Activated CD4-positive, alpha-beta memory T cell treated with anti-CD3 and anti-CD28 coated beads, Interleukin-2, amount 10 ng/mL, durations not matched to agents 7 days and 5 days (primary cell): ENCODE measurements at regions not wholly inside any gene's neighbourhood (a gene's known extent, or its start where the extent isn't known, plus 50 kb on each side); places are given as distances from the start of the nearest gene placed in this dataset.

Experiments
- CTCF ChIA-PET: fragments of 350-600 bp; sonication (Branson Sonifier 250); formaldehyde crosslinking; loops from one replicate; lab custom pipeline; 2021; ENCODE audit warnings: antibody characterized with exemption, inconsistent platforms; lab: Charles Lee
- POLR2A ChIA-PET: fragments of 350-600 bp; sonication (Branson Sonifier 250); formaldehyde crosslinking; loops from one replicate; lab custom pipeline; 2021; ENCODE audit warnings: antibody characterized with exemption; lab: Charles Lee
- DNase-seq: peaks from one replicate; pipeline ENCODE4 v3.0.0-alpha.2; 2020
- H3K27ac Mint-ChIP-seq: one replicate; pipeline ENCODE4 v1.8.0; 2021; ENCODE audit warnings: mild to moderate bottlenecking, mixed read lengths
- H3K27me3 Mint-ChIP-seq: one replicate; pipeline ENCODE4 v1.8.0; 2021; ENCODE audit warnings: mixed read lengths
- H3K36me3 Mint-ChIP-seq: one replicate; pipeline ENCODE4 v1.8.0; 2021; ENCODE audit warnings: low read depth, mixed read lengths
- H3K4me1 Mint-ChIP-seq: one replicate; pipeline ENCODE4 v1.8.0; 2021; ENCODE audit warnings: mixed read lengths
- H3K4me3 Mint-ChIP-seq: one replicate; pipeline ENCODE4 v1.8.0; 2021; ENCODE audit warnings: mild to moderate bottlenecking, mixed read lengths
- H3K9me3 Mint-ChIP-seq: one replicate; pipeline ENCODE4 v1.8.0; 2021; ENCODE audit warnings: mixed read lengths

DNA sequence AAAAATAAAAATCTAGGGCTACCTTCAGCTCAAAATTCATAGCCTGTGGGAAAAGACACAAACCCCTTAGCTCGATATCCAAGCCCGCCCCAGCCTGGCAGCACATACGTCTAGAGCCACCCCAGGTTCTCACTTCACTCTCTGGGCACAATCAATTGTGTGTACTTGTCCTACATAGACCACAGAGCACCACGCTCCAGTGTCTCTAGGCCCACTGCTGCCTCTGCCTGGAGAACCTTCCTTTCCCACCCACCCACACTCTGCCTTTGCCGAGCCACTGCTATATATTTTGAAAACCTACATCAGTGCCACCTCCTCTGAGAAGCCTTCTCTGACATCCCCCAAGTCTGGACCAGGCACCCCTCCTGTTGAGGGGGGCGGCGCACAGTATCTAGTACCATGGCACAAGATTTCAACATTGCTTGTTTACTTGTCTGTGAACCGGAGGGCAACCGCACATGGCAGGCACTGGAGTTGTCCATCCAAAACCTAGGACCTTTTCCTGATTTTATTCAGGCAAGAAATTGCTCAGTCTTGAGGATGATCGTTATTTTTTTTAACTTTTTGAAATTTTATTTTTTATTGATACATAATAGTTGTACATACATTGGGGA lies 141.5 kb downstream of the UNC5CL start:
- Mint-ChIP-seq H3K27me3 (peaks cover 2% of the 10 kb centered on the region), H3K36me3 (no peaks in the 10 kb centered on the region), H3K4me1 (no peaks in the 10 kb centered on the region), H3K9me3 (no peaks in the 10 kb centered on the region), H3K4me3 (no peak overlapping the region), H3K27ac (no peak overlapping the region)
- DNase-seq = no peak
- ChIA-PET CTCF (no interaction called here), POLR2A (no interaction called here)

DNA sequence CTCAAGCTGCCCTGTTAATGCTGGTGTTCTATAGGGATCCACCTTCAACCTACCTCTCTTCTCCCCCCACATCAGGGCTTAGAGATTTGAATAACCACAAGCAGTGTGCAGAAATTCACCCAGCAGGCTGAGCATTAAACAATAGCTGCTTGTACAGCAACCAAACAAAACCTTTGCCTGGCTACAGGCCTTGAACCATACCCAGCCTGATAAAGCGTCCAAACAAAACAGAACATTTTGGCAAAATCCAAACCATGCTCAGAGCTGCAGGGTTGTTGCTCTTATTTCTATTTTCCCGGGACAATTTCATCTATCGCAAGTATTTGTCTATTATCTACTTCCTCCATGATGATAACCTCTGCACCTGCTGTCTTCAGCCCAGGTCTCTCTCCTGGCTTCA lies 142.3 kb downstream of the UNC5CL start:
- H3K27ac Mint-ChIP-seq = no peak overlapping the region
- H3K9me3 Mint-ChIP-seq = no peaks in the 10 kb centered on the region
- ChIA-PET POLR2A (no interaction called here), CTCF (interaction anchor here (1.3 kb wide), 2 partner anchors 8 to 9 kb away, joined by 3 read pairs; no protein-coding TSS in a partner anchor)
- H3K27me3 Mint-ChIP-seq = peaks cover 2% of the 10 kb centered on the region
- DNase-seq = no peak
- no peaks in the 10 kb centered on the region for H3K36me3 Mint-ChIP-seq
- H3K4me1 Mint-ChIP-seq = no peaks in the 10 kb centered on the region
- H3K4me3 Mint-ChIP-seq = no peak overlapping the region

DNA sequence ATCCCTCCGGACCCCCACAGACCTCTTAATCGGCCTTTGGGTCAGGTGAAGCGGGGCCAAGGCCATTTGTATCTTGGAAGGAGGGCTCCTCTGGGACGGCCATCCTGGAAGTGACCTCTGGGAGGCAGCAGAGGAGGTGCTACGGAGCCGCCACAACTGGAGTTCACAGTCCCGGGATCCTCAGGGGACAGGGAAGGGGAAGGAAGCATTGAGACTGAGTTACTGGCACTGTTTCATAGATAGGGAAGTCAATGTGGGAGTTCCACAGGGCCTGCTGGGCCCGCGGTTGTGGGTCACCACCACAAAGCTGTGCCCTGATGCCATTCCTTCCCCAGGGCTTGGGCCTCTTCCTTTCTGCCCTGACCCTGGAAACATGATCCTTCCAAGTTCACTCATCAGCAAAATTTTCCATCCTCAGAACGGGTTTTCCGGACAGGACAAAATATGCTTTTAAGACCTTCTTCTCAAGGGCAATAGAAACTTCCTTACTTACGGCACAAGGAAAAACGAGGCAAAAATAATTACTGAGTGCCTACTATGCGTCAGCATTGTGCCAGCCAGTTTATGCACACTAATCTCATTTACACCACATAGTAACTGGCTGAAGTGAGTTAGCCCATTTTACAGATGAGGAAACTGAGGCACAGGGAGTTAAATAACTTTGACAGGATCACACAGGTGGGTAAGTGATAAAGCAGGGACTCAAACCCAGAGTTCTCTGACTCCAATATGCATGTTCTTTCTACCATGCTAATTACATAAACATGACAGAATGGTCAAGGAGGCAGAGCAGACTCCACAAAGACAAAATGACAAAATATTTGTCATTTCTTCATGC lies 143.8 kb downstream of the UNC5CL start:
- CTCF ChIA-PET = interaction anchor here (0.6 to 1.3 kb wide), 4 partner anchors 7 to 141 kb away, joined by 3 to 4 read pairs (median 3); no protein-coding TSS in a partner anchor
- H3K4me1 Mint-ChIP-seq = no peaks in the 10 kb centered on the region
- H3K9me3 Mint-ChIP-seq = no peaks in the 10 kb centered on the region
- POLR2A ChIA-PET = no interaction called here
- peaks cover 4% of the 10 kb centered on the region for H3K27me3 Mint-ChIP-seq
- no peak overlapping the region for H3K4me3 Mint-ChIP-seq
- no peaks in the 10 kb centered on the region for H3K36me3 Mint-ChIP-seq
- no peak for DNase-seq
- H3K27ac Mint-ChIP-seq = no peak overlapping the region

DNA sequence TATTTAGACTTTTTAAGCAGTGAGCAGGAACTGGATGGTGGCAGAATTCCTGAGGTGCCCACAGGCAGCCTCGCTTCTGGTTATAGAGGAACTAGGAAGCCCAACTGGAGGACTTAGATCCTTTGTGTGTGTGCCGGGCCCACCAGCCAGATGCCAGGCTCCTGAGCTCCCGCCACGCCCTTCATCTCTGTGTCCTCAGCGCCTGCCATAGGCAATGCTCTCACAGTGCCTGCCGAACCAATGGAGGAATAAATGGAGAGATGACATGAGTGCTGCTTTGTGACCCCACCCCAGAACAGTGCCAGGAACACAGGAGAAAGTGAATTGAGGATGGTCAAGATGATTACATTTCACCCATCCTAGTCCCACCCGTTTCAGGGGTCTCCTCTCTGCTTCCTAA lies 146.0 kb downstream of the UNC5CL start:
- ChIA-PET CTCF (no interaction called here), POLR2A (no interaction called here)
- peaks cover 5% of the 10 kb centered on the region for H3K27me3 Mint-ChIP-seq
- no peak overlapping the region for H3K27ac Mint-ChIP-seq
- no peak for DNase-seq
- H3K4me3 Mint-ChIP-seq = no peak overlapping the region
- no peaks in the 10 kb centered on the region for H3K4me1 Mint-ChIP-seq
- no peaks in the 10 kb centered on the region for H3K9me3 Mint-ChIP-seq
- H3K36me3 Mint-ChIP-seq = no peaks in the 10 kb centered on the region

DNA sequence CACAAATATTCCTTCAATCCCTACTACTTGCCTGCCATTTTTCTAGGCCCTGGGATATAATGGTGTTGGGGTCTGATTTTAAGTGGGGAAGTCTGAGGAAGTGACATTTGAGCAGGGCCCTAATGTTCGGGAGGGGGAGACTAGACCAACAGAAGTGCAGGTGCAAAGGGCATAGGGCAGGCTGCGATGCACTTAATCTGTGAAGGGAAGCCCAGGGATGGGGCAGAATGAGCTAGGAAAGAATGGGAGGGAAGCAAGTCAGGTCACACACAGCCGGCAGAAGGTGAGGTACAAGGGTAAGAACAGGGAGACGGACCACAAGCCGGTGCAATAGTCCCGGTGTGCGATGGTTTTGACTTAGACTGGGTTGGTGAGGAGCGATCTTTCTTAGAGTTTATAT lies 146.8 kb downstream of the UNC5CL start:
- Mint-ChIP-seq H3K36me3 (no peaks in the 10 kb centered on the region), H3K9me3 (no peaks in the 10 kb centered on the region), H3K4me3 (no peak overlapping the region), H3K27me3 (peaks cover 5% of the 10 kb centered on the region), H3K4me1 (no peaks in the 10 kb centered on the region), H3K27ac (no peak overlapping the region)
- ChIA-PET POLR2A (no interaction called here), CTCF (no interaction called here)
- DNase-seq = no peak

DNA sequence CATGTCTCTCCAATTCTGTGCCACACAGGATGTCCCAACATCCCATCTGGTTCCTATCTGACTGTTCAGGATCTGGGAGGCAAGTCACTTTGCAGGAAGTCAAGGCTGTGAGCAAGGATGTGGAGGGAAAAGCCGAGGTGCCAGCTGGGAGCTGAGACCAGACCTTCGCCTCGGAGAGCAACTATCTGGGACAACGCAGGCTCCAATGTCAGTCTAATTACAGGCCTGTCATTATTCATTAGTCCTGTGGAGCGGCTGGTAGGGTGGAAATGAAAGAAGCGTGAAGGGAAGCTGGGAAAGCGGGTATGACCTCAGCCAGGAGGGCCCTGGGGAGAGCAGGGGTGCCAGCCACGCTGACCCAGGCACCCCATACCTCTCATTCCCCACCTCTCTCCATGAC lies 147.3 kb downstream of the UNC5CL start:
- Mint-ChIP-seq H3K4me1 (no peaks in the 10 kb centered on the region), H3K9me3 (no peaks in the 10 kb centered on the region), H3K27ac (no peak overlapping the region), H3K4me3 (no peak overlapping the region), H3K27me3 (peaks cover 5% of the 10 kb centered on the region), H3K36me3 (no peaks in the 10 kb centered on the region)
- ChIA-PET POLR2A (no interaction called here), CTCF (no interaction called here)
- no peak for DNase-seq

DNA sequence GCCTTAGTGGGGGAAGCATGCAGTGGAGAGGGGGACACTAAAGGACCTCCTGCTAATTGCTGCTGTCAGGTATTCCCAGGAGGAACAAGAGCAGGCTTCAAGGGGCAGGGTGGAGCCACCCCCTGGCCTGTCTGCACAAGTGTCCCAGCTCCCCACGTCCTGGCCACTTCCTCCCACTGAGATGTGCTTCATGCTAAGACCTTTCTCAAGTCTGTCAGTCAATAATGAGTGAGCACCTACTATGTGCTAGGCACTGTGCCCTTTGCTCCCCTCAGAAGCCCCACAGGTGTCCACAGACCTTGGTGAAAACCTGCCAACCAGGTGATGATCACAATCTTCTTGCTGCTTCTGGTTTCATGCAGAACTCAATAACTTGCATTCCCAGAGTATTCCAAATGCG lies 147.9 kb downstream of the UNC5CL start:
- Mint-ChIP-seq H3K9me3 (no peaks in the 10 kb centered on the region), H3K27ac (no peak overlapping the region), H3K4me1 (no peaks in the 10 kb centered on the region), H3K36me3 (no peaks in the 10 kb centered on the region), H3K27me3 (peaks cover 5% of the 10 kb centered on the region), H3K4me3 (no peak overlapping the region)
- ChIA-PET CTCF (no interaction called here), POLR2A (no interaction called here)
- no peak for DNase-seq

DNA sequence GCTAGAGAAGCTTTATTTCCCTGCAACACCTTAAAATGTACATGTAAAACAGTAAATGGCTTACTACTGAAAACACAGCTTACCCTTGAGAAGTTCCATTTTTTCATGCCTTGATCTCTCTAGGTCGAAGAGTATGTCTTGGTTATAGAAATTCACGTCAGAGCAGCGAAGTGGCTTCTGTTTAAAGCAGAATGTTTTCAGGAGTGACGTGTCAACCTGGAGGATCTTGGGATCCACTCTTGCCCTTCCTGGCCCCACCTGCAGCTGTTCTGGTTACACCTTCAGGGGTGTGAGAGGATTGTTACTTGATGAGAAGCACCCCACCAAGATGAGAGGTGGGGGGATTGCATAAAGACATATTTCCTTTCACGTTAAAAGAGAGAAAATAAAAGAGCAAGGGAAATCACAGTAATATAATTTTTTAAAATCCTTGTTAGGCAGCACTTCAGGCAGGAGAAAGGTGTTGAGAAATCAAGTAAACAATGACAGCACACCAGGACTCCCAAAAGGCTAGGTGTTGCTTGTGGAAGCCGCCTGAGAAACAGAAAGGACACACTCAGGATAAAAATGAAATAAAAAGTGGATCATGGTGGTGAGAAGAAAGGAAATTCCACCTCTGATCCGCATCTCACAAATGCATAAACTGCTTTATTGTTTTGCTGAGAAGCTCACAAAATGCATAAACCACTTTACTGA lies 149.7 kb downstream of the UNC5CL start:
- Mint-ChIP-seq H3K27ac (no peak overlapping the region), H3K9me3 (no peaks in the 10 kb centered on the region), H3K4me1 (no peaks in the 10 kb centered on the region), H3K27me3 (peaks cover 5% of the 10 kb centered on the region), H3K36me3 (no peaks in the 10 kb centered on the region), H3K4me3 (no peak overlapping the region)
- POLR2A ChIA-PET = no interaction called here
- CTCF ChIA-PET = no interaction called here
- DNase-seq = no peak

DNA sequence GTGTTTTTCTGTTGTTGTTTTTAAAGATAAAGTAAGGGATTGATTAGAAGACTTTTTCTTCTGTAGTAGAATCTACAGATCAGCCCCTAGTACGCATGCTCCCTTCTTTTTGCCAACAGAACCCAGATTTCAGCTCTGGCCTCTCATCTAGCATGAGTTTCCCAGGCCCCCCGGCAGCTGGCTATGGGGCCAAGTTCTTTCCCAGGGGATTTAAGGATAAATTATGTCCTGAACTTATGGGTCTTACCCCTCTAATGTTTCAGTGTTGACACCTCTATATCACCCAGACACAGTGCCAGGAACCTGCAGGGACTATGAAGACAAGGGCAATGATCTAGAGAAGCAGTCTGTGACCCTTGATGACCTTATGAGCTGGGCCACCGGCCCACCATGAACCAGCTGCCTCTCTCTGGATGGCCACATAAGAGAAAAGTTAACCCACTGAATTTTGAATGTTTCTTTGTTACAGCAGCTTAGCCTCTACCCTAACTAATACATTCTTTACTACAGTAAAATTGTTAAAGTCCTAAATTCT lies 150.5 kb downstream of the UNC5CL start:
- DNase-seq = no peak
- Mint-ChIP-seq H3K4me3 (no peak overlapping the region), H3K27ac (no peak overlapping the region), H3K9me3 (no peaks in the 10 kb centered on the region), H3K27me3 (peaks cover 5% of the 10 kb centered on the region), H3K36me3 (no peaks in the 10 kb centered on the region), H3K4me1 (no peaks in the 10 kb centered on the region)
- CTCF ChIA-PET = interaction anchor here (1.5 kb wide), 1 partner anchor 7 kb away, joined by 3 read pairs; no protein-coding TSS in a partner anchor
- POLR2A ChIA-PET = no interaction called here

DNA sequence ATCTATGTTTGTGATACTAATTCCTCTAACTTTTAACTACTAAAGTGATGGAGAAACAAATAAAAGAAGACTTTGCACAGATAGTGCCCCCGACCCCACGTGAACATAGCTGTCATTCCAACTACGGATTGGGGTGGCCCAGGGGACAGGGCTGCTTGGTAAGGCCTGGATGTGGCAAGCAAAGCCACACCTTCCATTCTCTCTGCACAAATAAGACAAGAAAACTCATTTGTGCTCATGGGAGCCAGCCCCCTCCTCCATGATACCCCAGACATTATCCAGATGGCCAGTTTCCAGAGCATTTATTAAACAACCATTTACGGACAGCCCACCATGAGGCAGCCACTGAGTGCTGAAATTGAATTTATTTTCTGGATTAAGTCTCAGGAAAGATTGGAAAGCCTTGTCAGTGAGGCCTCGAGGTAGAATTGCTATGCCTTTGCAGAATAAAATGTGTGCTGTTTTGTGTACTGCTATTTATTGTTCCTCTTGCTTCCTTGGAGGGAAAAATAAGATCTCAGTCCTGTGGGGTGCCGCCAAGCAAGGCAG lies 151.2 kb downstream of the UNC5CL start:
- POLR2A ChIA-PET = no interaction called here
- H3K4me3 Mint-ChIP-seq = no peak overlapping the region
- CTCF ChIA-PET = interaction anchor here (1.5 kb wide), 1 partner anchor 8 kb away, joined by 3 read pairs; no protein-coding TSS in a partner anchor

DNA sequence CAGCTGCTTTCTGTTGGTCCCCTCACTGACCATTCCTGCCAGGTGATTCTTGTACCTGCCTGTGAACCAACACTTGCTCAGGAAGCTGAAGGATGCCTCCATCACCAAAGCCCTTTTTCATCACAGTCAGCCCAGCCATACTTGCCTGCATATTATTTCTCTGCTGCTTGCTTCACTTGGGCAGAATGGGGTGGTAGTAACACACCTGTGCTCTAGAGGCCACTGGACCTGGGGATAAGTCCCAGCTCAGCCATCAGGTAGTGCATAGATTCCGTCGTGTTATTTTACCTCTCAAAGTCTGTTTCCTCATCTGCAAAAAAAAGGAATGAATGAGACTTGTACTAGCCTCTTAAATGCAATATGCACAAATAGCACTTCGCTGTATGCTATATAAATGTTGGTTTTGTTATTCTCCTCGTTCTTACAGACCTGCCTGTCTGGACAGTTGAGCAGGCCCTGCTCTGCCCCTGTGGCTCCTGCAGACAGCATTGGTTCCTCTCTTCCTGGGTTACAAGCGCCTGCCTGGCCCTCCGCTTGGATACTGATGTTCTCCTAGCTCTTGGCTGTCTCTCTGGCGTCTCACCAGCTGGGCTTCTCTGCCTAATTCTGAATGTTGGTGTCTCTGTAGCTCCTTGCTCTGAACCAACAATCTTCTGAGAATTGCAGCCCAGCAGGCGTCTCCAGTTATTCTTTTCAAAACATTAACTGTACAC lies 151.8 kb downstream of the UNC5CL start:
- ChIA-PET POLR2A (no interaction called here), CTCF (interaction anchor here (1.5 kb wide), 1 partner anchor 9 kb away, joined by 3 read pairs; no protein-coding TSS in a partner anchor)
- Mint-ChIP-seq H3K4me3 (no peak overlapping the region), H3K4me1 (no peaks in the 10 kb centered on the region), H3K36me3 (no peaks in the 10 kb centered on the region), H3K27ac (no peak overlapping the region), H3K27me3 (peaks cover 3% of the 10 kb centered on the region), H3K9me3 (no peaks in the 10 kb centered on the region)
- DNase-seq = no peak

More for the DNA sequence above, 151.2 kb downstream of the UNC5CL start:
- Mint-ChIP-seq H3K4me1 (no peaks in the 10 kb centered on the region), H3K27ac (no peak overlapping the region), H3K36me3 (no peaks in the 10 kb centered on the region), H3K9me3 (no peaks in the 10 kb centered on the region), H3K27me3 (peaks cover 3% of the 10 kb centered on the region)
- DNase-seq = no peak

DNA sequence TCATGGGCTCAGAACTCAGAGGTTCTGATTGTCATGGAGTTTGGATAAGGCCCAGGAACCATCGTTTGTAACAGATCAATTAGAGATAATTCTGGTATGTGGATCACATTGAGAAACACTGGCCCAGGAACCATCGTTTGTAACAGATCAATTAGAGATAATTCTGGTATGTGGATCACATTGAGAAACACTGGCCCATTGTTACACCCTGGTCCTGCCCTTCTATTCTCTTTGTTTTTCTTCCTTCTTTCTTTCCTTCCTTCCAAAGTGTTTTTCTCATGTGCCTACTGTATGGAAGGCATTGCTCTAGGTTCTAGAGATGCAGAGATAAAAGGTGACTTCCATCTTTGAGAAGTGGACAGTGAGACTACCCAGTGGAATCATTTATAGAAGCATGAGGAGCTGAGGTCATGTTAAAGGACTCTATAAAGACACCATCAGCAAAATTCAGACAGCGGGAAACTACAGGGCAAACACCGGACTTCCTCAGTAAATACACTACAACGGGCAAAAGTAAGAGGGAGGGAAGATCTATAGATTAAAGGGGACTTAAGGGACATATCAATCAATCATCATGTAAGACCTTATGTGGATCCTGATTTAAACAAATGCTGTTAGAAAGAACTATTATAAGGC lies 153.8 kb downstream of the UNC5CL start:
- Mint-ChIP-seq H3K4me1 (peaks cover 4% of the 10 kb centered on the region), H3K27me3 (peaks cover 5% of the 10 kb centered on the region), H3K36me3 (no peaks in the 10 kb centered on the region), H3K27ac (no peak overlapping the region), H3K4me3 (no peak overlapping the region), H3K9me3 (no peaks in the 10 kb centered on the region)
- POLR2A ChIA-PET = no interaction called here
- DNase-seq = no peak
- CTCF ChIA-PET = no interaction called here
